Transverse colon (tissue), 3 donors: ENCODE measurements at regions not wholly inside any gene's neighbourhood (a gene's known extent, or its start where the extent isn't known, plus 50 kb on each side); places are given as distances from the start of the nearest gene placed in this dataset.
"Not testable (repeated sequence)": the region's sequence is repeated elsewhere in the genome, so short reads cannot be mapped to it uniquely, and the experiment has no call there.

Experiments used
- POLR2A ChIP-seq: fragments of 450-650 bp; IDR thresholded peaks from one replicate; pipeline ENCODE4 v1.6.1; 2016; ENCODE audit warnings: antibody characterized with exemption, mild to moderate bottlenecking, moderate library complexity
- TF ChIP-seq, protein P1 (sequence below), 5 experiments: fragments of 200-600 bp in 3 of 5; fragments of 450-650 bp in 2 of 5; sonication (generic) in 3 of 5; IDR thresholded peaks; 1 replicate in 2 of 5; 2 replicates in 3 of 5; pipeline ENCODE4 v1.5.1; 2016 to 2017; ENCODE audit warnings: antibody characterized with exemption in 5 of 5, inconsistent platforms in 3 of 5, mild to moderate bottlenecking in 2 of 5, moderate library complexity in 1 of 5

DNA sequence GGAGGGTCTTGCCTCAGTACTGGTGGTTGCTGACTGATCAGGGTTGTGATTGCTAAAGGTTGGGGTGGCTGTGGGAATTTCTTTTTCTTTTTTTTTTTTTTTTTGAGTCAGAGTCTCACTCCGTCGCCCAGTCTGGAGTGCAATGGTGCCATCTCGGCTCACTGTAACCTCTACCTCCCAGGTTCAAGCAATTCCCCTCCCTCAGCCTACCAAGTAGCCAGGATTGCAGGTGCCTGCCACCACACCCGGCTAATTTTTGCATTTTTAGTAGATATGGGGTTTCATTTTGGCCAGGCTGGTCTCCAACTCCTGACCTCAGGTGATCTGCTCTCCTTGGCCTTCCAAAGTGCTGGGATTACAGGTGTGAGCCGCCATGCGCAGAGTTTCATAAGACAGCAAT, 632.9 kb upstream of the TPTE start:
- TF ChIP-seq, protein P1, sequence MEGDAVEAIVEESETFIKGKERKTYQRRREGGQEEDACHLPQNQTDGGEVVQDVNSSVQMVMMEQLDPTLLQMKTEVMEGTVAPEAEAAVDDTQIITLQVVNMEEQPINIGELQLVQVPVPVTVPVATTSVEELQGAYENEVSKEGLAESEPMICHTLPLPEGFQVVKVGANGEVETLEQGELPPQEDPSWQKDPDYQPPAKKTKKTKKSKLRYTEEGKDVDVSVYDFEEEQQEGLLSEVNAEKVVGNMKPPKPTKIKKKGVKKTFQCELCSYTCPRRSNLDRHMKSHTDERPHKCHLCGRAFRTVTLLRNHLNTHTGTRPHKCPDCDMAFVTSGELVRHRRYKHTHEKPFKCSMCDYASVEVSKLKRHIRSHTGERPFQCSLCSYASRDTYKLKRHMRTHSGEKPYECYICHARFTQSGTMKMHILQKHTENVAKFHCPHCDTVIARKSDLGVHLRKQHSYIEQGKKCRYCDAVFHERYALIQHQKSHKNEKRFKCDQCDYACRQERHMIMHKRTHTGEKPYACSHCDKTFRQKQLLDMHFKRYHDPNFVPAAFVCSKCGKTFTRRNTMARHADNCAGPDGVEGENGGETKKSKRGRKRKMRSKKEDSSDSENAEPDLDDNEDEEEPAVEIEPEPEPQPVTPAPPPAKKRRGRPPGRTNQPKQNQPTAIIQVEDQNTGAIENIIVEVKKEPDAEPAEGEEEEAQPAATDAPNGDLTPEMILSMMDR (IDR thresholded peaks at IDR 0.05), result not testable (repeated sequence)
- TF ChIP-seq POLR2A, result not testable (repeated sequence)
